ENCODE measurements at regions not wholly inside any gene's neighbourhood (a gene's known extent, or its start where the extent isn't known, plus 50 kb on each side); places are given as distances from the start of the nearest gene placed in this dataset.

- TF ChIP-seq, protein P1, sequence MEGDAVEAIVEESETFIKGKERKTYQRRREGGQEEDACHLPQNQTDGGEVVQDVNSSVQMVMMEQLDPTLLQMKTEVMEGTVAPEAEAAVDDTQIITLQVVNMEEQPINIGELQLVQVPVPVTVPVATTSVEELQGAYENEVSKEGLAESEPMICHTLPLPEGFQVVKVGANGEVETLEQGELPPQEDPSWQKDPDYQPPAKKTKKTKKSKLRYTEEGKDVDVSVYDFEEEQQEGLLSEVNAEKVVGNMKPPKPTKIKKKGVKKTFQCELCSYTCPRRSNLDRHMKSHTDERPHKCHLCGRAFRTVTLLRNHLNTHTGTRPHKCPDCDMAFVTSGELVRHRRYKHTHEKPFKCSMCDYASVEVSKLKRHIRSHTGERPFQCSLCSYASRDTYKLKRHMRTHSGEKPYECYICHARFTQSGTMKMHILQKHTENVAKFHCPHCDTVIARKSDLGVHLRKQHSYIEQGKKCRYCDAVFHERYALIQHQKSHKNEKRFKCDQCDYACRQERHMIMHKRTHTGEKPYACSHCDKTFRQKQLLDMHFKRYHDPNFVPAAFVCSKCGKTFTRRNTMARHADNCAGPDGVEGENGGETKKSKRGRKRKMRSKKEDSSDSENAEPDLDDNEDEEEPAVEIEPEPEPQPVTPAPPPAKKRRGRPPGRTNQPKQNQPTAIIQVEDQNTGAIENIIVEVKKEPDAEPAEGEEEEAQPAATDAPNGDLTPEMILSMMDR (conservative IDR thresholded peaks at IDR 0.05), result no peak
- TF ChIP-seq EZH2 (IDR thresholded peaks at IDR 0.05; ENCODE audit: low read depth), result no peak
These were observed 162.8 kb downstream of the SREK1 start for GRCh38 chr5:66306844-66307315.

All from PC-9 (cell line).